ENCODE measurements at regions not wholly inside any gene's neighbourhood (a gene's known extent, or its start where the extent isn't known, plus 50 kb on each side); places are given as distances from the start of the nearest gene placed in this dataset.

DNA sequence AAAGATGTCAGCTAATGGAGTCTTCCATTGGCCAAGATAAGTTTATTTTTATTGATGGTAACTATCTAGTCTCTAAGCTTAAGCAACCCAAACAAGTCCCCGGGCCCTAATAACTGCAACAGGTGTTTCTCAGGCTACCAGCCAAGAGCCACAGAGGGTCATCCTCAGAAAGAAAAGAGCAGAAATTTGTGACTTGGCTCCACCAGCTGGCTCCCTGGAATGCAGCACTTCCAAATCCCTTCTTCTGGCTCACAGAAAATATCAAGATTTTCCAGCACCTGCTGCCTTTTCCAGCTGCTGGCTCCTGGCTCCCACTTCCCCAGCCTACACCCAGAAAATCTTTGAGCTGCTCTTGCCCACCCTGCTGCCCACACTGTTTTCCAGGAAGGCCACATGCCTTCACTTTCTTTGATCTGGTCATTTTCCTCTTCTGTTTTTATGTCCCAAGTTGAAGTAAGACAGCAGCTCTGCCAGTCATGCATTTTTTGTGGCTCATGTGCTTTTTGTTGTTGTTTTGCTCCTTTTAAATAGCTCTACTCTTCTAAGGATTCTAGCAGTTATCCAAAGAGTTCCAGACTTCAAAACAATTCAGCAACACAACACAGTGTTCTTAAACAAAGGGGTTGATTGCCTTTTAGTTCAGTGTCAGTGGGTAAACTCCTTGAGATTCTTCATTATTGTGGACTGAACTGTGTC, 151.0 kb upstream of the SMLR1 start:
- H3K27me3 ChIP-seq (ENCODE audit: control insufficient read depth, insufficient read depth, low read length), result no peaks in the 10 kb centered on the region
- TF ChIP-seq, protein P1, sequence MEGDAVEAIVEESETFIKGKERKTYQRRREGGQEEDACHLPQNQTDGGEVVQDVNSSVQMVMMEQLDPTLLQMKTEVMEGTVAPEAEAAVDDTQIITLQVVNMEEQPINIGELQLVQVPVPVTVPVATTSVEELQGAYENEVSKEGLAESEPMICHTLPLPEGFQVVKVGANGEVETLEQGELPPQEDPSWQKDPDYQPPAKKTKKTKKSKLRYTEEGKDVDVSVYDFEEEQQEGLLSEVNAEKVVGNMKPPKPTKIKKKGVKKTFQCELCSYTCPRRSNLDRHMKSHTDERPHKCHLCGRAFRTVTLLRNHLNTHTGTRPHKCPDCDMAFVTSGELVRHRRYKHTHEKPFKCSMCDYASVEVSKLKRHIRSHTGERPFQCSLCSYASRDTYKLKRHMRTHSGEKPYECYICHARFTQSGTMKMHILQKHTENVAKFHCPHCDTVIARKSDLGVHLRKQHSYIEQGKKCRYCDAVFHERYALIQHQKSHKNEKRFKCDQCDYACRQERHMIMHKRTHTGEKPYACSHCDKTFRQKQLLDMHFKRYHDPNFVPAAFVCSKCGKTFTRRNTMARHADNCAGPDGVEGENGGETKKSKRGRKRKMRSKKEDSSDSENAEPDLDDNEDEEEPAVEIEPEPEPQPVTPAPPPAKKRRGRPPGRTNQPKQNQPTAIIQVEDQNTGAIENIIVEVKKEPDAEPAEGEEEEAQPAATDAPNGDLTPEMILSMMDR (conservative IDR thresholded peaks at IDR 0.05 in 1 of 2, IDR thresholded peaks at IDR 0.05 in 1 of 2; ENCODE audit: low read depth in 1 of 2, low read length in 2 of 2), result no peak
- no peak for TF ChIP-seq EZH2 (IDR thresholded peaks at IDR 0.05; ENCODE audit: low read length, missing control alignments)
- peak in 1 of 2 donors; percentile 25 for DNase-seq (ENCODE audit: low read depth in 2 of 2)
- H2AFZ ChIP-seq (ENCODE audit: low read length), result no peak overlapping the region
- H3K4me1 ChIP-seq (ENCODE audit: control insufficient read depth, extremely low read depth, insufficient read depth, low read length), result peaks cover 7% of the 10 kb centered on the region
- no peaks in the 10 kb centered on the region for H3K9me3 ChIP-seq (ENCODE audit: control insufficient read depth, insufficient read depth, low read depth, low read length)
- no peak overlapping the region for H3K4me2 ChIP-seq (ENCODE audit: extremely low read depth, insufficient read depth, low read length)
- H3K9ac ChIP-seq (ENCODE audit: insufficient read depth, low read length), result no peak overlapping the region
- no peaks in the 10 kb centered on the region for H3K79me2 ChIP-seq (ENCODE audit: control insufficient read depth, insufficient read depth, low read length)
- no peak overlapping the region for H3K4me3 ChIP-seq (replicated peaks in 1 of 4; ENCODE audit: control extremely low read depth in 1 of 4, insufficient read depth in 1 of 4, low read depth in 3 of 4, low read length in 4 of 4)
- no peaks in the 10 kb centered on the region for H3K36me3 ChIP-seq (ENCODE audit: control insufficient read depth, insufficient read depth, low read length)
- no peak overlapping the region for H3K27ac ChIP-seq (ENCODE audit: insufficient read depth, low read length)
- no peaks in the 10 kb centered on the region for H4K20me1 ChIP-seq (ENCODE audit: control insufficient read depth, extremely low read depth, insufficient read depth, low read length)

DNA sequence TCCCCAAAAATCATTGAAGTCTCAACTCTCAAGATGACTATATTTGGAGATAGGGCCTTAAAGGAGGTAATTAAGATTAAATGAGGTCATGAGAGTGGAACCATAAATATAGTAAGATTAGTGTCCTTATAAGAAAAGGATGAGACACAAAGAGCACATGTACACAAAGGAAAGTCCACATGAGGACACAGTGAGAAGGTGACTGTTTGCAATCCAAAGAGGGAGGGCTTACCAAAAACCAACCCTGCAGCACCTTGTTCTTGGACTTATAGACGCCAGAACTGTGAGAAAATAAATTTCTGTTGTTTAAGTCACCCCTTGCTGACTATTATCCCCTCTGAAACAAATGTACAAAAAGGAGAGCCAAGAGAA, 150.4 kb upstream of the SMLR1 start:
- H2AFZ ChIP-seq (ENCODE audit: low read length), result no peak overlapping the region
- H3K9ac ChIP-seq (ENCODE audit: insufficient read depth, low read length), result no peak overlapping the region
- H3K9me3 ChIP-seq (ENCODE audit: control insufficient read depth, insufficient read depth, low read depth, low read length), result no peaks in the 10 kb centered on the region
- no peaks in the 10 kb centered on the region for H3K27me3 ChIP-seq (ENCODE audit: control insufficient read depth, insufficient read depth, low read length)
- no peaks in the 10 kb centered on the region for H3K36me3 ChIP-seq (ENCODE audit: control insufficient read depth, insufficient read depth, low read length)
- H3K27ac ChIP-seq (ENCODE audit: insufficient read depth, low read length), result no peak overlapping the region
- TF ChIP-seq EZH2 (IDR thresholded peaks at IDR 0.05; ENCODE audit: low read length, missing control alignments), result no peak
- TF ChIP-seq, protein P1 (conservative IDR thresholded peaks at IDR 0.05 in 1 of 2, IDR thresholded peaks at IDR 0.05 in 1 of 2; ENCODE audit: low read depth in 1 of 2, low read length in 2 of 2), result no peak
- DNase-seq (ENCODE audit: low read depth in 2 of 2), result no peak
- H3K4me1 ChIP-seq (ENCODE audit: control insufficient read depth, extremely low read depth, insufficient read depth, low read length), result peaks cover 6% of the 10 kb centered on the region
- no peak overlapping the region for H3K4me3 ChIP-seq (replicated peaks in 1 of 4; ENCODE audit: control extremely low read depth in 1 of 4, insufficient read depth in 1 of 4, low read depth in 3 of 4, low read length in 4 of 4)
- H3K4me2 ChIP-seq (ENCODE audit: extremely low read depth, insufficient read depth, low read length), result no peak overlapping the region
- no peaks in the 10 kb centered on the region for H3K79me2 ChIP-seq (ENCODE audit: control insufficient read depth, insufficient read depth, low read length)
- H4K20me1 ChIP-seq (ENCODE audit: control insufficient read depth, extremely low read depth, insufficient read depth, low read length), result no peaks in the 10 kb centered on the region

DNA sequence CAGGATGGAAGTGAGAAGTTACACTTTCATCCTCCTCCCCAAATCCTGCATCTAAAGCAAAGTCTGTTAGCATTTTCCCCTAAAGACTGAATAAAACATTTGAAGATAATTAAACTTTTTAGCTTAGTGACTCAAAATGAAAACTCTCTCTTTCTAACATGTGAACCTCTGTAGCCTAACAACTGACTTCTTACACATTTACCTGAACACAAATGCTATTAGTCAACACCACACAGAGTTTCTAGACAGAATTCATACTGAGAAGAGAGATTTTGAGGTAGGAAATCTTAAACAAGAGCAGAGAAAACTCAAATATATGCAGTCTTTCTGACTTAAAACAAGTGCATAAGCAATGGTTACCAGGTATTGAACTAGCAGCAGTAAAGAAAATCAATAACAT, 149.9 kb upstream of the SMLR1 start:
- peaks cover 6% of the 10 kb centered on the region for H3K4me1 ChIP-seq (ENCODE audit: control insufficient read depth, extremely low read depth, insufficient read depth, low read length)
- H3K4me3 ChIP-seq (replicated peaks in 1 of 4; ENCODE audit: control extremely low read depth in 1 of 4, insufficient read depth in 1 of 4, low read depth in 3 of 4, low read length in 4 of 4), result no peak overlapping the region
- no peaks in the 10 kb centered on the region for H3K27me3 ChIP-seq (ENCODE audit: control insufficient read depth, insufficient read depth, low read length)
- TF ChIP-seq, protein P1 (conservative IDR thresholded peaks at IDR 0.05 in 1 of 2, IDR thresholded peaks at IDR 0.05 in 1 of 2; ENCODE audit: low read depth in 1 of 2, low read length in 2 of 2), result no peak
- TF ChIP-seq EZH2 (IDR thresholded peaks at IDR 0.05; ENCODE audit: low read length, missing control alignments), result no peak
- no peak overlapping the region for H2AFZ ChIP-seq (ENCODE audit: low read length)
- H4K20me1 ChIP-seq (ENCODE audit: control insufficient read depth, extremely low read depth, insufficient read depth, low read length), result no peaks in the 10 kb centered on the region
- no peaks in the 10 kb centered on the region for H3K79me2 ChIP-seq (ENCODE audit: control insufficient read depth, insufficient read depth, low read length)
- no peak overlapping the region for H3K4me2 ChIP-seq (ENCODE audit: extremely low read depth, insufficient read depth, low read length)
- DNase-seq (ENCODE audit: low read depth in 2 of 2), result no peak
- no peaks in the 10 kb centered on the region for H3K36me3 ChIP-seq (ENCODE audit: control insufficient read depth, insufficient read depth, low read length)
- H3K9ac ChIP-seq (ENCODE audit: insufficient read depth, low read length), result no peak overlapping the region
- H3K27ac ChIP-seq (ENCODE audit: insufficient read depth, low read length), result no peak overlapping the region
- H3K9me3 ChIP-seq (ENCODE audit: control insufficient read depth, insufficient read depth, low read depth, low read length), result no peaks in the 10 kb centered on the region
